ENCODE measurements at regions not wholly inside any gene's neighbourhood (a gene's known extent, or its start where the extent isn't known, plus 50 kb on each side); places are given as distances from the start of the nearest gene placed in this dataset.
A peak's percentile ranks its signal among the peaks of the same experiment; 100 is the strongest.

DNA sequence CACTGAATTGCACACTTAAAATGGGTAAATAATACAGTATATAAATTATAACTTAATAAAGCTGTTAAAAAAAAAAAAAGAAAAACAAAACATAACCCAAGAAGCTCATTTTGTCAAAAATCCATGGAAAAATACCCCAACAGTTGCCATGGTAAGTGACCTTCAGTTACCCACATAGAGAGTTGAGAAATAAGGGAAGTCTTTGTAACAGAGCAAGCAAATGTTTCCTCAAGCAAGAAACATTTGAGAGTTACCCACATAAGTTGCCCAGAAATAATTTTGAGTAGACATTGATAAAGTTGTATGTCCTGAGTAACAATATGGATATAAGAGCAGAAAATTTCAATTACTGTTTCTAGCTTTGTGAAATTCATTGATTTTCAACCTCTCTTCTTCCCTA, 227.4 kb downstream of the CCDC59 start:
- TF ChIP-seq, protein P1, sequence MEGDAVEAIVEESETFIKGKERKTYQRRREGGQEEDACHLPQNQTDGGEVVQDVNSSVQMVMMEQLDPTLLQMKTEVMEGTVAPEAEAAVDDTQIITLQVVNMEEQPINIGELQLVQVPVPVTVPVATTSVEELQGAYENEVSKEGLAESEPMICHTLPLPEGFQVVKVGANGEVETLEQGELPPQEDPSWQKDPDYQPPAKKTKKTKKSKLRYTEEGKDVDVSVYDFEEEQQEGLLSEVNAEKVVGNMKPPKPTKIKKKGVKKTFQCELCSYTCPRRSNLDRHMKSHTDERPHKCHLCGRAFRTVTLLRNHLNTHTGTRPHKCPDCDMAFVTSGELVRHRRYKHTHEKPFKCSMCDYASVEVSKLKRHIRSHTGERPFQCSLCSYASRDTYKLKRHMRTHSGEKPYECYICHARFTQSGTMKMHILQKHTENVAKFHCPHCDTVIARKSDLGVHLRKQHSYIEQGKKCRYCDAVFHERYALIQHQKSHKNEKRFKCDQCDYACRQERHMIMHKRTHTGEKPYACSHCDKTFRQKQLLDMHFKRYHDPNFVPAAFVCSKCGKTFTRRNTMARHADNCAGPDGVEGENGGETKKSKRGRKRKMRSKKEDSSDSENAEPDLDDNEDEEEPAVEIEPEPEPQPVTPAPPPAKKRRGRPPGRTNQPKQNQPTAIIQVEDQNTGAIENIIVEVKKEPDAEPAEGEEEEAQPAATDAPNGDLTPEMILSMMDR (conservative IDR thresholded peaks at IDR 0.05; ENCODE audit: low read depth, low read length): no peak
- DNase-seq (ENCODE audit: low read depth): no peak
- H3K4me3 ChIP-seq (ENCODE audit: low read depth, low read length): no peak overlapping the region

- TF ChIP-seq, protein P1 (conservative IDR thresholded peaks at IDR 0.05; ENCODE audit: low read depth, low read length): no peak
- peak; percentile 18 for DNase-seq (ENCODE audit: low read depth)
- no peak overlapping the region for H3K4me3 ChIP-seq (ENCODE audit: low read depth, low read length)
These were observed 233.3 kb downstream of the CCDC59 start for GRCh38 chr12:82124711-82125380.

DNA sequence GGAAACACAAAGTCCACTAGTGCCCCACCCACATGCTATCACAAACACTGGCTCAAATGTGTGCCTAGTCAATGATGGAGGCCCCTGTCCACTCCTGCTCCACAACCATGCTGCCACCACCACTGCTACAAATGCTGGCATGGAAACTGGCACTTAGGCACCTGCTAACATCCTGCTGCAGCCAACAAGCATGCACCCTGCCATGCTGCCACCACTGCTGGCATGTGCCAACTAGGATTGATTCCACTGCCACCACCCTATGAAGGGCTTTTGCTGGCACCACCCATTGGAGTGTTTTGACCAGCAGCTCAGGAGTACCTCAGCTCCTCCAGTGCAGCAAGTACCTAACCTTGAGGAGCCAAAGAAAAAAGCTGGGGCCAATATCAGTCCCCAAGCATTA, 236.6 kb downstream of the CCDC59 start:
- TF ChIP-seq, protein P1 (conservative IDR thresholded peaks at IDR 0.05; ENCODE audit: low read depth, low read length): no peak
- DNase-seq (ENCODE audit: low read depth): no peak
- H3K4me3 ChIP-seq (ENCODE audit: low read depth, low read length): no peak overlapping the region

DNA sequence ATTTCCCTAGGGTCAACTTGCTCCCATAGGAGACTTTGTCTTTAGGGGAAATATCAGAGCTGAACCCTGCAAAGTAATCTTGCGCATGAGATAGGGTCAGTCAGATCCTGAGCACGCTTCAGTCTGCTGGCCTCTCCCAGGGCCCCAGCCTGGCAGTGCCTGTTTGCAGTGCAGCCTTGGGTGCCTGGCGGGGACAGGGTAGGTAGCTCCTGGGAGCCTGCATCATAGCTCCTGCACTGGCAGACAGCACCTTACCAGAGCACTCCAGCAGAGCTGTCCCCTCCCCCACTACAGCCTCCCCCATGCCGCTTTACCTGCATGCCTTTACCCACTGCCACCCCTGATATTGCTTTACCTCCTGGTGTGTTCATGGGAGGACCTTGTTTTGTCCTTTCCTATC, 237.3 kb downstream of the CCDC59 start:
- TF ChIP-seq, protein P1 (conservative IDR thresholded peaks at IDR 0.05; ENCODE audit: low read depth, low read length): no peak
- no peak for DNase-seq (ENCODE audit: low read depth)
- no peak overlapping the region for H3K4me3 ChIP-seq (ENCODE audit: low read depth, low read length)

DNA sequence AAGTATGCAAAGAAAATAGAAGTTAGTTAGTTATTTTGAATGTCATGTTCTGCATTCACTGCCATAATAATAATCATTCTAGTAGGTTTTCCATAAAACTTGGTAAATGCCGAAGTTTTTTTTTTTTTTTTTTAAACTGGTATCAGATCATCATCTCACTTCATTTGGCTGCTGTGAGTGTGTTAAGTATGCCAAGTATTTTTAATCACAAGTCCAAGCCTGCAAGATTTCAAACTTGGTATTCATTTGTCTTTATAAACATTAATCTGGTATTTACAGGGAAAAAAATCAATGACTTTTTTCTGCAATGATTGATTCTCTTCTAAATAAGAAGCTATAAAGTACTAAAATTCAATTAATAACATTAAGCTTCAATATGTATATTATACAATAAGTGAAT, 248.9 kb downstream of the CCDC59 start:
- TF ChIP-seq, protein P1 (conservative IDR thresholded peaks at IDR 0.05; ENCODE audit: low read depth, low read length): no peak
- DNase-seq (ENCODE audit: low read depth): no peak
- H3K4me3 ChIP-seq (ENCODE audit: low read depth, low read length): no peak overlapping the region

GRCh38 chr12:82108615-82109014, 249.6 kb downstream of the CCDC59 start:
- TF ChIP-seq, protein P1 (conservative IDR thresholded peaks at IDR 0.05; ENCODE audit: low read depth, low read length): no peak
- DNase-seq (ENCODE audit: low read depth): no peak

GRCh38 chr12:82099216-82099615, 259.0 kb downstream of the CCDC59 start:
- no peak for DNase-seq (ENCODE audit: low read depth)
- TF ChIP-seq, protein P1 (conservative IDR thresholded peaks at IDR 0.05; ENCODE audit: low read depth, low read length): no peak
- no peak overlapping the region for H3K4me3 ChIP-seq (ENCODE audit: low read depth, low read length)

More at GRCh38 chr12:82108615-82109014, 249.6 kb downstream of the CCDC59 start:
- no peak overlapping the region for H3K4me3 ChIP-seq (ENCODE audit: low read depth, low read length)

Measured in choroid plexus epithelial cell (primary cell).